Osteocyte (in vitro differentiated cells): ENCODE measurements at regions not wholly inside any gene's neighbourhood (a gene's known extent, or its start where the extent isn't known, plus 50 kb on each side); places are given as distances from the start of the nearest gene placed in this dataset.

Experiments used
- DNase-seq: peaks from one replicate; pipeline ENCODE4 v3.0.0; 2021; ENCODE audit warnings: mixed read lengths; ENCODE audit not compliant: unreplicated experiment; ENCODE audit errors: extremely low spot score
- H3K27ac Mint-ChIP-seq: one replicate; pipeline ENCODE4 v1.8.0; 2021; ENCODE audit warnings: mild to moderate bottlenecking, mixed read lengths; ENCODE audit not compliant: unreplicated experiment
- H3K27me3 Mint-ChIP-seq: one replicate; pipeline ENCODE4 v1.8.0; 2021; ENCODE audit warnings: mixed read lengths; ENCODE audit not compliant: unreplicated experiment
- H3K36me3 Mint-ChIP-seq: one replicate; pipeline ENCODE4 v1.8.0; 2021; ENCODE audit warnings: mixed read lengths; ENCODE audit not compliant: unreplicated experiment
- H3K4me1 Mint-ChIP-seq: one replicate; pipeline ENCODE4 v1.8.0; 2021; ENCODE audit warnings: mixed read lengths; ENCODE audit not compliant: unreplicated experiment
- H3K4me3 Mint-ChIP-seq: one replicate; pipeline ENCODE4 v1.8.0; 2021; ENCODE audit warnings: mild to moderate bottlenecking, moderate library complexity, mixed read lengths; ENCODE audit not compliant: unreplicated experiment
- H3K9me3 Mint-ChIP-seq: one replicate; pipeline ENCODE4 v1.8.0; 2021; ENCODE audit warnings: mixed read lengths; ENCODE audit not compliant: unreplicated experiment
- TF ChIP-seq, protein P1 (sequence below): fragments of 200-600 bp; sonication (generic); IDR thresholded peaks from 2 replicates; pipeline ENCODE4 v1.5.0; 2021; ENCODE audit warnings: antibody characterized with exemption, mild to moderate bottlenecking, moderate library complexity

DNA sequence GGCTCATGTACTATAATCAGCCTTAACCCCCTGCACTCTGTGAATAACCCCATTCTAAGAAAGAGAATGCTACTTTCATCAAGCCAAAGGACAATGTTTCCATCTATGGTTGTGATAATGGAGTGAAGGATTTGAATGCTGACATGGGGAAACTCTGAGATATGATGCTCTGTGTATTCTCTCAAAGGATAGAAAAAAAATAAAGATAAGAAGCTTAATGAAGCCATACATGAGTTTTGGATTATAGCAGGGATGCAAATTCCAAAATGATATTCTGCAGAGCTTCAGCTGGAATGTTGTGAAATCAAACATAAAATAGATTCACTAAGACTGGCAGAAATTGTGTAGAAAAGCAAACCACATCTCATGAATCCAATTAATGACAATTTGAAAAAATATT, 1074.1 kb downstream of the XPNPEP1 start:
- H3K36me3 Mint-ChIP-seq, result no peaks in the 10 kb centered on the region
- TF ChIP-seq, protein P1, sequence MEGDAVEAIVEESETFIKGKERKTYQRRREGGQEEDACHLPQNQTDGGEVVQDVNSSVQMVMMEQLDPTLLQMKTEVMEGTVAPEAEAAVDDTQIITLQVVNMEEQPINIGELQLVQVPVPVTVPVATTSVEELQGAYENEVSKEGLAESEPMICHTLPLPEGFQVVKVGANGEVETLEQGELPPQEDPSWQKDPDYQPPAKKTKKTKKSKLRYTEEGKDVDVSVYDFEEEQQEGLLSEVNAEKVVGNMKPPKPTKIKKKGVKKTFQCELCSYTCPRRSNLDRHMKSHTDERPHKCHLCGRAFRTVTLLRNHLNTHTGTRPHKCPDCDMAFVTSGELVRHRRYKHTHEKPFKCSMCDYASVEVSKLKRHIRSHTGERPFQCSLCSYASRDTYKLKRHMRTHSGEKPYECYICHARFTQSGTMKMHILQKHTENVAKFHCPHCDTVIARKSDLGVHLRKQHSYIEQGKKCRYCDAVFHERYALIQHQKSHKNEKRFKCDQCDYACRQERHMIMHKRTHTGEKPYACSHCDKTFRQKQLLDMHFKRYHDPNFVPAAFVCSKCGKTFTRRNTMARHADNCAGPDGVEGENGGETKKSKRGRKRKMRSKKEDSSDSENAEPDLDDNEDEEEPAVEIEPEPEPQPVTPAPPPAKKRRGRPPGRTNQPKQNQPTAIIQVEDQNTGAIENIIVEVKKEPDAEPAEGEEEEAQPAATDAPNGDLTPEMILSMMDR, result no peak
- DNase-seq, result no peak

DNA sequence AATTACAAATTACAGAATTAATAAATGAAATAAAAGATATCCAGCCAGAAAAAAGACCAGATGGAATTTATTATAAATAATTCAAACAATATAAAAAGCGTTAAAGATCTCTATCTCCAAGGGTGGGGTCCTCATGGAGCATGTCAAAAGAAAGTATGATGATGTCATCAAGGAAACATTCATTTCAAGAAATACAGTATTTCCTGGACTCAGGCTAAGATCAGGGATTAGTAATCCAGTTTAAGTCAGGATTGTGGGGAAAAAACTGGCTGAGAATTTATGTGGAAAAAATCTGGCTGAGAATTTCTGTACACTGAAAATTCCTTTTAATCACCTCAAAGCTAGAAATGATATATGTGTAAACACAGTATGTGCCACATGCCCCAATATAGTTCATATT, 1075.3 kb downstream of the XPNPEP1 start:
- Mint-ChIP-seq H3K27ac (no peak overlapping the region), H3K4me3 (no peak overlapping the region)

More for the DNA sequence above, 1074.1 kb downstream of the XPNPEP1 start:
- peaks cover 10% of the 10 kb centered on the region for H3K9me3 Mint-ChIP-seq
- no peak overlapping the region for H3K27ac Mint-ChIP-seq
- no peaks in the 10 kb centered on the region for H3K27me3 Mint-ChIP-seq
- no peak overlapping the region for H3K4me3 Mint-ChIP-seq
- H3K4me1 Mint-ChIP-seq, result no peaks in the 10 kb centered on the region

GRCh38 chr10:108840944-108841343, 1082.4 kb downstream of the XPNPEP1 start:
- no peaks in the 10 kb centered on the region for H3K36me3 Mint-ChIP-seq
- no peaks in the 10 kb centered on the region for H3K27me3 Mint-ChIP-seq
- no peak overlapping the region for H3K27ac Mint-ChIP-seq
- H3K4me1 Mint-ChIP-seq, result no peaks in the 10 kb centered on the region
- H3K9me3 Mint-ChIP-seq, result peaks cover 11% of the 10 kb centered on the region
- DNase-seq, result no peak
- TF ChIP-seq, protein P1, result no peak
- H3K4me3 Mint-ChIP-seq, result no peak overlapping the region

More for the DNA sequence above, 1075.3 kb downstream of the XPNPEP1 start:
- Mint-ChIP-seq H3K36me3 (no peaks in the 10 kb centered on the region), H3K27me3 (no peaks in the 10 kb centered on the region), H3K4me1 (no peaks in the 10 kb centered on the region), H3K9me3 (peaks cover 11% of the 10 kb centered on the region)
- TF ChIP-seq, protein P1, result no peak
- no peak for DNase-seq

GRCh38 chr10:108836362-108836761, 1086.9 kb downstream of the XPNPEP1 start:
- Mint-ChIP-seq H3K27me3 (no peaks in the 10 kb centered on the region), H3K36me3 (no peaks in the 10 kb centered on the region), H3K27ac (no peak overlapping the region), H3K4me1 (no peaks in the 10 kb centered on the region), H3K4me3 (no peak overlapping the region), H3K9me3 (no peaks in the 10 kb centered on the region)
- DNase-seq, result no peak
- TF ChIP-seq, protein P1, result no peak

DNA sequence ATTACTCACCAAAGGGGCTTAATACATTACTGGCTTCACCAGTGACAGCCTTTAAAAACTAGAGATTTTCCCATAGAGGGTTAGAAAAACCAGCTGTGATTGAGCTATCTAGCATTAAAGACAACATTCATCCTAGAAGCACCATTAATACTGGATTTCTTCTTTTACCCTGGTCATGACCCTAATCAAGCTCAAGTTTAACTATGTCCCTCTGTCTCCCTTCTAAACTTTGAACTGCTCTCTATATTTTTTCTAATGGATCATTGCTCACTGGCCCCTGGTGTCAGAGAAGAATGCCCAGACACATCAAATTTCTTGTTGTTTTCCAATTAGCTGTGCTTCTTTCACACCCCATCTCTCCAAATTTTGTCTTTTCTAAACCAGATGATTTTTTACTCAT, 1101.3 kb downstream of the XPNPEP1 start:
- no peak overlapping the region for H3K4me3 Mint-ChIP-seq
- H3K27ac Mint-ChIP-seq, result no peak overlapping the region
- no peaks in the 10 kb centered on the region for H3K27me3 Mint-ChIP-seq
- H3K4me1 Mint-ChIP-seq, result no peaks in the 10 kb centered on the region
- no peaks in the 10 kb centered on the region for H3K36me3 Mint-ChIP-seq
- DNase-seq, result no peak
- peaks cover under 1% of the 10 kb centered on the region for H3K9me3 Mint-ChIP-seq
- TF ChIP-seq, protein P1, result no peak
